ENCODE measurements at regions not wholly inside any gene's neighbourhood (a gene's known extent, or its start where the extent isn't known, plus 50 kb on each side); places are given as distances from the start of the nearest gene placed in this dataset.

- TF ChIP-seq, protein P1, sequence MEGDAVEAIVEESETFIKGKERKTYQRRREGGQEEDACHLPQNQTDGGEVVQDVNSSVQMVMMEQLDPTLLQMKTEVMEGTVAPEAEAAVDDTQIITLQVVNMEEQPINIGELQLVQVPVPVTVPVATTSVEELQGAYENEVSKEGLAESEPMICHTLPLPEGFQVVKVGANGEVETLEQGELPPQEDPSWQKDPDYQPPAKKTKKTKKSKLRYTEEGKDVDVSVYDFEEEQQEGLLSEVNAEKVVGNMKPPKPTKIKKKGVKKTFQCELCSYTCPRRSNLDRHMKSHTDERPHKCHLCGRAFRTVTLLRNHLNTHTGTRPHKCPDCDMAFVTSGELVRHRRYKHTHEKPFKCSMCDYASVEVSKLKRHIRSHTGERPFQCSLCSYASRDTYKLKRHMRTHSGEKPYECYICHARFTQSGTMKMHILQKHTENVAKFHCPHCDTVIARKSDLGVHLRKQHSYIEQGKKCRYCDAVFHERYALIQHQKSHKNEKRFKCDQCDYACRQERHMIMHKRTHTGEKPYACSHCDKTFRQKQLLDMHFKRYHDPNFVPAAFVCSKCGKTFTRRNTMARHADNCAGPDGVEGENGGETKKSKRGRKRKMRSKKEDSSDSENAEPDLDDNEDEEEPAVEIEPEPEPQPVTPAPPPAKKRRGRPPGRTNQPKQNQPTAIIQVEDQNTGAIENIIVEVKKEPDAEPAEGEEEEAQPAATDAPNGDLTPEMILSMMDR (IDR thresholded peaks at IDR 0.05) = no peak
- TF ChIP-seq POLR2A (IDR thresholded peaks at IDR 0.05) = no peak
Measured at GRCh38 chr20:48461735-48462119, 366.1 kb downstream of the PREX1 start.

Measured in body of pancreas (tissue), 4 donors.